Esophagus (tissue), 2 donors: ENCODE measurements at regions not wholly inside any gene's neighbourhood (a gene's known extent, or its start where the extent isn't known, plus 50 kb on each side); places are given as distances from the start of the nearest gene placed in this dataset.

Experiments
- H3K27ac ChIP-seq, 2 donors: one replicate each; pipeline ENCODE4 v1.5.1; 2013; ENCODE audit warnings: low read depth in 2 of 2, mild to moderate bottlenecking in 2 of 2, inconsistent platforms in 1 of 2, low read length in 1 of 2, moderate library complexity in 1 of 2
- H3K27me3 ChIP-seq, 2 donors: one replicate each; pipeline ENCODE4 v1.6.1; 2013; ENCODE audit warnings: low read length in 2 of 2, control low read depth in 1 of 2, mild to moderate bottlenecking in 1 of 2; ENCODE audit not compliant: insufficient read depth in 2 of 2, control insufficient read depth in 1 of 2
- H3K36me3 ChIP-seq, 2 donors: one replicate each; pipeline ENCODE4 v1.6.1; 2013; ENCODE audit warnings: low read length in 1 of 2; ENCODE audit not compliant: control insufficient read depth in 2 of 2, insufficient read depth in 2 of 2
- H3K4me1 ChIP-seq, 2 donors: one replicate each; pipeline ENCODE4 v1.6.1; 2013; ENCODE audit warnings: low read length in 1 of 2; ENCODE audit not compliant: control insufficient read depth in 2 of 2, insufficient read depth in 2 of 2
- H3K4me3 ChIP-seq, 2 donors: one replicate each; pipeline ENCODE4 v1.5.1; 2013; ENCODE audit warnings: low read length in 2 of 2, mild to moderate bottlenecking in 2 of 2, low read depth in 1 of 2, moderate library complexity in 1 of 2
- H3K9me3 ChIP-seq, 2 donors: one replicate each; pipeline ENCODE4 v1.6.1; 2013; ENCODE audit warnings: mild to moderate bottlenecking in 2 of 2, low read depth in 1 of 2, low read length in 1 of 2, moderate library complexity in 1 of 2; ENCODE audit not compliant: control insufficient read depth in 2 of 2, insufficient read depth in 1 of 2
- WGBS, 2 donors: extraction: QIAGEN DNeasy Blood & Tissue Kit; methylation state at CpG; one replicate each; pipeline ENCODE4 v1.1.7; 2013; 5-methylcytosine and 5-hydroxymethylcytosine counted together
- donor health status: healthy with polysubstance abuse.
- donor health status: Bipolar disorder and iron deficiency.

GRCh38 chr7:17447728-17448478, 149.5 kb downstream of the AHR start:
- no peaks in the 10 kb centered on the region for H3K4me1 ChIP-seq
- WGBS, 2 donors: 89 to 91% methylated on average over 1 of the region's 1 CpG

GRCh38 chr7:17448479-17449423, 150.3 kb downstream of the AHR start:
- 60% methylated on average over 2 of the region's 2 CpGs for WGBS, 2 donors
- H3K27ac ChIP-seq: no peak overlapping the region
- no peak overlapping the region for H3K4me3 ChIP-seq
- no peaks in the 10 kb centered on the region for H3K9me3 ChIP-seq
- H3K27me3 ChIP-seq: peaks cover 0 to 3% of the 10 kb centered on the region in 2 donors
- H3K36me3 ChIP-seq: no peaks in the 10 kb centered on the region
- H3K4me1 ChIP-seq: no peaks in the 10 kb centered on the region

More at GRCh38 chr7:17447728-17448478, 149.5 kb downstream of the AHR start:
- Histone ChIP-seq H3K27me3 (peaks cover 0 to 3% of the 10 kb centered on the region in 2 donors), H3K36me3 (no peaks in the 10 kb centered on the region), H3K4me3 (no peak overlapping the region), H3K9me3 (no peaks in the 10 kb centered on the region), H3K27ac (no peak overlapping the region)

GRCh38 chr7:17456541-17456940, 158.1 kb downstream of the AHR start:
- Histone ChIP-seq H3K27me3 (no peaks in the 10 kb centered on the region), H3K36me3 (no peaks in the 10 kb centered on the region), H3K9me3 (no peaks in the 10 kb centered on the region), H3K4me3 (no peak overlapping the region), H3K27ac (no peak overlapping the region), H3K4me1 (no peaks in the 10 kb centered on the region)
- 28 to 40% methylated on average over 2 of the region's 2 CpGs for WGBS, 2 donors

GRCh38 chr7:17460001-17460400, 161.5 kb downstream of the AHR start:
- H3K27me3 ChIP-seq: no peaks in the 10 kb centered on the region

GRCh38 chr7:17460665-17461064, 162.2 kb downstream of the AHR start:
- Histone ChIP-seq H3K4me3 (no peak overlapping the region), H3K9me3 (no peaks in the 10 kb centered on the region), H3K27me3 (no peaks in the 10 kb centered on the region), H3K27ac (no peak overlapping the region), H3K4me1 (no peaks in the 10 kb centered on the region), H3K36me3 (no peaks in the 10 kb centered on the region)
- WGBS, 2 donors: 83 to 88% methylated on average over 4 of the region's 4 CpGs

More at GRCh38 chr7:17460001-17460400, 161.5 kb downstream of the AHR start:
- H3K9me3 ChIP-seq: no peaks in the 10 kb centered on the region
- H3K4me3 ChIP-seq: no peak overlapping the region
- H3K36me3 ChIP-seq: no peaks in the 10 kb centered on the region
- no peaks in the 10 kb centered on the region for H3K4me1 ChIP-seq
- H3K27ac ChIP-seq: no peak overlapping the region

GRCh38 chr7:17462131-17462631, 163.7 kb downstream of the AHR start:
- Histone ChIP-seq H3K4me1 (no peaks in the 10 kb centered on the region), H3K27me3 (no peaks in the 10 kb centered on the region), H3K27ac (no peak overlapping the region), H3K9me3 (no peaks in the 10 kb centered on the region), H3K36me3 (no peaks in the 10 kb centered on the region), H3K4me3 (no peak overlapping the region)
- WGBS, 2 donors: 35 to 54% methylated on average over 3 of the region's 3 CpGs

GRCh38 chr7:17463511-17464085, 165.1 kb downstream of the AHR start:
- no peak overlapping the region for H3K4me3 ChIP-seq
- no peak overlapping the region for H3K27ac ChIP-seq
- 75 to 76% methylated on average over 5 of the region's 5 CpGs for WGBS, 2 donors
- no peaks in the 10 kb centered on the region for H3K27me3 ChIP-seq
- no peaks in the 10 kb centered on the region for H3K36me3 ChIP-seq
- no peaks in the 10 kb centered on the region for H3K9me3 ChIP-seq
- H3K4me1 ChIP-seq: no peaks in the 10 kb centered on the region

- Histone ChIP-seq H3K9me3 (no peaks in the 10 kb centered on the region), H3K27me3 (no peaks in the 10 kb centered on the region), H3K4me1 (no peaks in the 10 kb centered on the region), H3K36me3 (no peaks in the 10 kb centered on the region), H3K27ac (no peak overlapping the region), H3K4me3 (no peak overlapping the region)
- WGBS, 2 donors: 42 to 55% methylated on average over 7 of the region's 7 CpGs
Measured at GRCh38 chr7:17466216-17466615, 167.8 kb downstream of the AHR start.

- no peaks in the 10 kb centered on the region for H3K4me1 ChIP-seq
- H3K9me3 ChIP-seq: no peaks in the 10 kb centered on the region
- no peak overlapping the region for H3K27ac ChIP-seq
- H3K4me3 ChIP-seq: no peak overlapping the region
- no peaks in the 10 kb centered on the region for H3K27me3 ChIP-seq
- WGBS, 2 donors: 87 to 89% methylated on average over 6 of the region's 6 CpGs
- no peaks in the 10 kb centered on the region for H3K36me3 ChIP-seq
Measured at GRCh38 chr7:17467386-17467945, 169.0 kb downstream of the AHR start.
